ENCODE measurements at regions not wholly inside any gene's neighbourhood (a gene's known extent, or its start where the extent isn't known, plus 50 kb on each side); places are given as distances from the start of the nearest gene placed in this dataset.
"Not testable (repeated sequence)": the region's sequence is repeated elsewhere in the genome, so short reads cannot be mapped to it uniquely, and the experiment has no call there.

- DNase-seq (ENCODE audit: low spot score) (no peak), ATAC-seq (ENCODE audit: low FRiP score) (no peak)
- TF ChIP-seq, protein P1, sequence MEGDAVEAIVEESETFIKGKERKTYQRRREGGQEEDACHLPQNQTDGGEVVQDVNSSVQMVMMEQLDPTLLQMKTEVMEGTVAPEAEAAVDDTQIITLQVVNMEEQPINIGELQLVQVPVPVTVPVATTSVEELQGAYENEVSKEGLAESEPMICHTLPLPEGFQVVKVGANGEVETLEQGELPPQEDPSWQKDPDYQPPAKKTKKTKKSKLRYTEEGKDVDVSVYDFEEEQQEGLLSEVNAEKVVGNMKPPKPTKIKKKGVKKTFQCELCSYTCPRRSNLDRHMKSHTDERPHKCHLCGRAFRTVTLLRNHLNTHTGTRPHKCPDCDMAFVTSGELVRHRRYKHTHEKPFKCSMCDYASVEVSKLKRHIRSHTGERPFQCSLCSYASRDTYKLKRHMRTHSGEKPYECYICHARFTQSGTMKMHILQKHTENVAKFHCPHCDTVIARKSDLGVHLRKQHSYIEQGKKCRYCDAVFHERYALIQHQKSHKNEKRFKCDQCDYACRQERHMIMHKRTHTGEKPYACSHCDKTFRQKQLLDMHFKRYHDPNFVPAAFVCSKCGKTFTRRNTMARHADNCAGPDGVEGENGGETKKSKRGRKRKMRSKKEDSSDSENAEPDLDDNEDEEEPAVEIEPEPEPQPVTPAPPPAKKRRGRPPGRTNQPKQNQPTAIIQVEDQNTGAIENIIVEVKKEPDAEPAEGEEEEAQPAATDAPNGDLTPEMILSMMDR (IDR thresholded peaks at IDR 0.05): no peak
Observed at GRCh38 chr15:66865622-66866611, 163.9 kb downstream of the SMAD6 start.

DNA sequence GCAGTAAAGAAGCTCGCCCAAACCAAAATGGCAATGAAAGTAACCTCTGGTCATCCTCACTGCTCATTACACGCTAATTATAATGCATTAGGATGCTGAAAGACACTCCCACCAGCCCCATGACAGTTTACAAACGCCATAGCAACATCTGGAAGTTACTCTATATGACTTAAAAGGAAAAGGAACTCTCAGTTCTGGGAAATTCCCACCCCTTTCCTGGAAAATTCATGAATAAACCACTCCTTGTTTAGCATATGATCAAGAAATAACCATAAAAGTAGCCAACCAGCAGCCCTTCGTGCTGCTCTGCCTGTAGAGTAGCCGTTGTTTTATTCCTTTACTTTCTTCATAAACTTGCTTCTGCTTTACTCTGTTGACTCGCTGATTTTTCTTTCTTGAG, 164.6 kb downstream of the SMAD6 start:
- DNase-seq (ENCODE audit: low spot score) (no peak), ATAC-seq (ENCODE audit: low FRiP score) (no peak)
- TF ChIP-seq, protein P1 (IDR thresholded peaks at IDR 0.05): no peak

- ATAC-seq (ENCODE audit: low FRiP score) (no peak), DNase-seq (ENCODE audit: low spot score) (no peak)
- TF ChIP-seq, protein P1 (IDR thresholded peaks at IDR 0.05): no peak
Observed at GRCh38 chr15:66868918-66869317, 166.9 kb downstream of the SMAD6 start.

DNA sequence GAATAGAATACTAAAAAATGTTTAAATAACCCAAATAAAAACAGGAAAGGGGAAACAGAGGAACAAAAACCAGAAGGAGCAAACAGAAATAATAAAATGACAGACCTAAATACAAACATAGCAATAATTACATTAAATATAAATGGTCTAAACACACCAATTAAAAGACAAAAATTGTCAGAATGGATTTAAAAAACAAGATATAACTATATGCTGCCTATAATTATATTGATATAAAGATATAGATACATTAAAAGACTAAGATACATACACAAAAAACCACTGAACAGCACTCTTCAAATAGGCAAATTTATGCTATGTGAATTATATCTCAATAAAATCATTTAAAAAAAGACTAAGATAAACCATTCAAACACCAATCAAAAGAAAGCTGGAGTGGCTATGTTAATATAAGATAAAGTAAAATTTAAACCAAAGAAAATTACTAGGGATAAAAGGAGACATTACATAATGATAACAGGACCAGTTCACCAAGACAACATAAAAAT, 168.9 kb downstream of the SMAD6 start:
- TF ChIP-seq, protein P1 (IDR thresholded peaks at IDR 0.05): no peak
- DNase-seq (ENCODE audit: low spot score) (no peak), ATAC-seq (ENCODE audit: low FRiP score) (no peak)

DNA sequence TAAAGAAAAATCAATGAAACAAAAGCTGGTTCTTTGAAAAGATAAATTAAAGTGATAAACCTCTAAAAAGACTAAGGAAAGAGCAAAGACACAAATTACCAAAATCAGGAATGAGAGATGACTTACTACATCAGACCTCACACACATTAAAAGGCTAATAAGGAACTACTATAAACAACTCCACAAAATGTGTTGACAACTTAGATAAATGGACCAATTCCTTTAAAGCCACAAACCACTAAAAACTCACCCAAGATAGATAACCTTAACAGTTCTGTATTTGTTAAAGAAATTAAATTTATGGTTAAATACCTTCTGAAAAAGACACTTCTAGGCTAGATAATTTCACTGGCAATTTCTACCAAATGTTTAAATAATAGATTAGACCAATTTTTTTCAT, 170.4 kb downstream of the SMAD6 start:
- TF ChIP-seq, protein P1 (IDR thresholded peaks at IDR 0.05): no peak
- DNase-seq (ENCODE audit: low spot score) (no peak), ATAC-seq (ENCODE audit: low FRiP score) (no peak)

- DNase-seq (ENCODE audit: low spot score); ATAC-seq (ENCODE audit: low FRiP score): not testable (repeated sequence)
Observed at GRCh38 chr15:66873331-66873730, 171.3 kb downstream of the SMAD6 start.

DNA sequence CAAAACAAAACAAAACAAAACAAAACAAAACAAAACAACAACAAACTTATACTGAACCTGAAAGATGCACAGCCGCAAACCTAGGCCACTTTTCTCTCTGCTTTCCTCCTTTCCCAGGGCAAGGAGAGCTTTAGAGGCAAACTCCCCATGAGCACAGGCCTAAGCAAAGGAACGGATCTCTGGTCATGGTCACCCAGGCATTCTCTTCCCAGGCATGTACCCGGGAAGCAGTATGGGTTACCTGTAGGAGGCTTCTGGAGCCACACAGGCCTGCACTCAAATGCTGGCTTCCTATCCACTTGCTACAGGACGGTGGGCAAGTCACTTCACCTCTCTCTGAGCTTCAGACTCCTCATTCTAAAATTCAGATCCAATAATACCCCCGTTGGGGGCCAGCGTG, 171.8 kb downstream of the SMAD6 start:
- DNase-seq (ENCODE audit: low spot score) (no peak), ATAC-seq (ENCODE audit: low FRiP score) (no peak)
- TF ChIP-seq, protein P1 (IDR thresholded peaks at IDR 0.05): no peak

All from omental fat pad (tissue), 3 donors.